GM18909 (cell line): ENCODE measurements at regions not wholly inside any gene's neighbourhood (a gene's known extent, or its start where the extent isn't known, plus 50 kb on each side); places are given as distances from the start of the nearest gene placed in this dataset.
A peak's percentile ranks its signal among the peaks of the same experiment; 100 is the strongest.
"Not testable (repeated sequence)": the region's sequence is repeated elsewhere in the genome, so short reads cannot be mapped to it uniquely, and the experiment has no call there.

Experiments
- ATAC-seq: cut with Tn5 transposase; IDR thresholded peaks from one replicate; pipeline ENCODE4 v1.9.1; 2021; ENCODE audit warnings: mild to moderate bottlenecking; ENCODE audit not compliant: unreplicated experiment, poor library complexity

DNA sequence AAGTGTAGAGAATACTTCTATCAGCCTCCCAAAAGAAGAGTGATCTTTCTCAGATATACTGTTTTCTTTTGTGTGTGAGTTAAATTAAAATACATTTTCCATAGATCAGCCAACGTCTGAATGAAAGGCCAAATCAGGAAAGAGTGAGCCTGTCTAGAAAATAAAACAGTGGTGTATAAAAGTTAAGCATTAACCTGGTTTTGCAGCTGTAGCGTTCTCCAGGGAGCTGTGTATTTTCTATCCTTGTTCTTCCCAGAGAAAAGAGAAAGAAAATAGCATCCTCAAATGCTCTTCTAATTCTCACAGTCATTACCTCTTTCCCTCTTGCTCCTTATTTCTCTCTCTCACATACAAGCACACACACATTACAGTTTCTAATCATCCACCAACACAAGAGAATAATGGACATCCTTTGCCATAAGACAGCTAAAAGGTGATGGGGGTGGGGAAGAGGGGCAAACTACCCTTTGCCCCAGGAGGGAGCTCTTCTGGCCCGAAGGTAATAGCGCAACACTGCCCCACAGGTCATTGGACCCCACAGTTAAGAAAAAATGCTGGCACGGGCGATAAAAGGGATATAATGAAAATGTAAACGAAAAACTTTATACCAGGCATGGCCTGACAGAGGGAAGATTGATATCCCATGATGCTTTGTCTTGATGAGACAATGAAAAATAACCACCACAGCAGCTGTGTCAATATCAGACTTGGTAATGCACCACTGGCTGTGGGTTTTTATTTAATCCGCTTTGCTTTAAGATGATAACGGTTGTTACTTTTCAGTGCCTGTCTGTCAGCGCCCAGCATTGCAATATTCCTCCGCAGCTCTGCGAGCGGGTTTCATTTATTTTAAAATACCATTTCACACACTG is 150.3 kb downstream of the NUF2 start:
- ATAC-seq, result no peak

- ATAC-seq, result no peak
Observed at GRCh38 chr1:163472651-163473248, 151.0 kb downstream of the NUF2 start.

- ATAC-seq, result no peak
Observed at GRCh38 chr1:163477276-163477830, 155.6 kb downstream of the NUF2 start.

GRCh38 chr1:163498391-163499330 is 176.9 kb downstream of the NUF2 start:
- not testable (repeated sequence) for ATAC-seq

DNA sequence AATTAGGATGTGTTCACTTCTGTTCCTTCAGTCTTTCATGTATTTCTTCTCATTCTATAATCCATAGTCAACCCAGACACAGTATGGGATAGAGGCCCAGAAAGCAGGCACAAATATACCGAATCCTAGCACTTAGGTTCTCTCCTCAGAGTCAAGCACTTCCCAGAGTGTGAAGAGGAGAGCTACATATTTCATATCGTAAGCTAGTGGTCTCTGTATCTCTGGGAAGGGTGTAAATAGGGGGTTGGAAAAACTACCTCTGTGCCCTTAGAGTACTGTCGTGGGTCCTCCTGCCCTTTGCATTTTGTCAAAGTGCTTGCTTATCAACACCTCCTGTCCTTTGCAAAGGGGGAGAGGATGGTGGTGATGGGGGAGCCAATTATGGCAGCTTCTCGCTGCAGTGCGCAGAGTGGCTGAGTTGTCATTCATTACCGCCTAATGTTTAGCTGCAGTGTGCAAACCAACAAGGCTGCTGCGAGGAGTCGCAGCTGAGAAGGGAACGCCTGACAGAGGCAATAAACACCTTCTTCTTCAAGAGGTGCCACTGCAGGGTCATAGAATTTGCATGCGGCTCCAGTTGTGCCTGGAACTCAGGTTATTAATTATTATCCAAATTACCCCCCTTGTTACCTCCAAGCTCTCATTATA is 182.7 kb downstream of the NUF2 start:
- ATAC-seq, result no peak

GRCh38 chr1:163509114-163509513 is 187.4 kb downstream of the NUF2 start:
- no peak for ATAC-seq

DNA sequence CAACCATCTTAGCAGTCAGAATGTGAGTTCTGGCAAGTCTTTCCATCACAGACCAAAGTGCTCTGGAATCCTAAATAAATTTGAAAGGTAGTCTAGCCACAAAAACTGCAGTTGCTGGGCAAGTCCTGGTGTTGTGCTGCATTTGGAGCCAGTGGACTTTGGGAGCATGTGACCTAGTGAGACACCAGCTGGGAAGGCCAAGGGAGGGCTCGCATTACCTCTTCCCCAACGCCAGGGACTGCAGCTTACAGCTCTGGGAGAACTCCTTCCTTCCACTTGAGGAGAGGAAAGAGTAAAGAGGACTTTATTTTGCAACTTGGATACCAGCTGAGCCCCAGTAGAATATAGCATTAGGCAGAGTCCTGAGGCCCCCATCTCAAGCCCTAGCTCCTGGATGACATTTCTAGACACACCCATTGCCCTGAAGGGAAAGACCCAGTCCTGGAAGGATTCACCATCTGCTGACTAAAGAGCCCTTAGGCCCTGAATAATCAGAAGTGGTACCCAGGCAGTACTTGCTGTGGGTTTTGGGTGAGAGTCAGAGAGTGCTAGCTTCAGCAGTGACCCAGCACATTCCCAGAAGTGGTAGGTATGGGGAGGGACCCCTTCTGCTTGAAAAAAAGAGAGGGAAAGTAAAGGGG is 190.7 kb downstream of the NUF2 start:
- ATAC-seq, result no peak

DNA sequence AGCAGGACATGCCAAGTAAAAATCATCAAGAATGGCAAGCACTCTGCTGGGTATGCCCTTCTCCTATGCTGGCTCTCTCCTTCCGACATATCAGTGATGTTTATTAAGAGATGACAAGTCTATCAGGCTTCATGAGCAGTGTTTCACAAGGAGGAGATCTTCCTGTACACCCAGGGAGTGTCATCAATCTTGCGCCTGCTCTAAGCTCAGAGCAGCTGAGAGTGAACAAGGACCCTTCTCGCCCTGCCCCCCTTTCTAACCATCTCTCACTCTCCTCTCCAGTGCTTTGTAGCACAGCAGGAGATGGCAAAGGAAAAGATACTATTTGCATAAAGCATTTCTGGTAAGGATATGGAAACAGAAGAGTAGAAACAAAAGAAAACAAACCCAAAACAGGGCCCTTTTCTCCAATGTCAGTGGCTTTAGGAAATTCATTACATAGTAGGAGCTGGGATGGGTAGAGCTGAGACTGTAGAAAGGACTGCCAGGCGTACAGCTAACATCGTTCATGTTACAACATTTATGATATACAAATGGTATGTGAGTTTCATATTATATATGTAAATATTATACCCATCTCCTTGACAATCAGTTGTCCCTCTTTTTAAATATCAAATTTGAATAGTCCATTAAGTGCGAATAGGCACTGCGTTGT is 201.7 kb downstream of the NUF2 start:
- ATAC-seq, result no peak

GRCh38 chr1:163528710-163529348 is 207.1 kb downstream of the NUF2 start:
- peak; percentile 70 for ATAC-seq

- no peak for ATAC-seq
Observed at GRCh38 chr1:163531345-163531744, 209.6 kb downstream of the NUF2 start.

DNA sequence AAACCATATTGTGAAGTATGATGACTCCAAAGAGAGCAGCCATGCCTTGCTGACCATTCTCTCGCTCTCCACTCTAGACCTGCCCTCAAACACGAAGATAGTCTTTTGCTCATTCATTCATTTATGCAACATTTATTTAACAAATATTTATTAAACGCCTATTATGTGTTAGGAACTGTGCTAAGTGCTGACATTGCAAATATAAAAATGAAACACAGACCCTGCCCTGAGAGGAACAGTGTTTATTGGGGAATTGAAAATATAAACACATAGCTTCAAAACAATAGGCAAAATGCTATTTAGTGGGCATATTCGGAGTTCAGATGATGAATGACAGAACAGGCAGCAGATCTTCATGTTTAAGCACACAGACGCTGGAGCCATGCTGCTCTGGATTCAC is 213.6 kb downstream of the NUF2 start:
- ATAC-seq, result no peak

- ATAC-seq, result no peak
Observed at GRCh38 chr1:163535807-163536206, 214.1 kb downstream of the NUF2 start.

DNA sequence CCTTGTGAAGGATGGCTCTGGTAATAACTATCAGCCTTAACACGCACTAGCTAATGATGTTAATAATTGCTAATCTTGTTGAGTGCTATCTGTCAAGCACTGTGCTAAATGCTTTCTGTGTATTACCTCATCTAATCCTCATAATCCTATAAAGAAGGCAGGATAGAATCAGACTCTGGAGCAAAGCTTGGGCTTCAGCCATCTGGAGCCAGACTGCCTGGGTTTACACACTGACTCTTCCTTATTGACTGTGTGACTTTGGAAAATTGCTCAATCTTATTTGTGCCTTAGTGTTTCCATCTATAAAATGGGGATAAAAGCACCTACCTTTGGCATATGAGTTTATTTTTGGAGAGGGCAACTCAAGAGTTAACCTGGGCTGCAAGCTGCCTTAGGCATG is 216.1 kb downstream of the NUF2 start:
- no peak for ATAC-seq

GRCh38 chr1:163538667-163539066 is 216.9 kb downstream of the NUF2 start:
- ATAC-seq, result no peak

DNA sequence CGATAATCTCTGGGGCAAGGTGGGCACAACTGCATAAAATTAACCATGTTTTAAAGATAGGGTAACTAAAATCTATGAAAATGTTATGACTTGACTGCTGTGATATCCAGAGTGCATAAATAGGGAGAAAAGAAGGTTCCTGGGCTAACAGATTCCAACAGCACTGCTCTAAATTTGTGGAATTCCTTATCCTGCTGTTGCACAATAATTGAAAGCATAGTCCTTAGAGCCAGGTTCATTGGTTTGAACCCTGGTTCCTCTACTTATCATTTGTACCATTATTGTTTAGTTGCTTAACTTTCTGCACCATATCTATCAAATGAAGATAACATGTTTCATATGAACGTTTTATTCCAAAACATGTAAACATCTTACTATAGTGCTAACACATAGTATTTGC is 219.0 kb downstream of the NUF2 start:
- no peak for ATAC-seq

- ATAC-seq, result no peak
Observed at GRCh38 chr1:163544441-163544840, 222.7 kb downstream of the NUF2 start.

DNA sequence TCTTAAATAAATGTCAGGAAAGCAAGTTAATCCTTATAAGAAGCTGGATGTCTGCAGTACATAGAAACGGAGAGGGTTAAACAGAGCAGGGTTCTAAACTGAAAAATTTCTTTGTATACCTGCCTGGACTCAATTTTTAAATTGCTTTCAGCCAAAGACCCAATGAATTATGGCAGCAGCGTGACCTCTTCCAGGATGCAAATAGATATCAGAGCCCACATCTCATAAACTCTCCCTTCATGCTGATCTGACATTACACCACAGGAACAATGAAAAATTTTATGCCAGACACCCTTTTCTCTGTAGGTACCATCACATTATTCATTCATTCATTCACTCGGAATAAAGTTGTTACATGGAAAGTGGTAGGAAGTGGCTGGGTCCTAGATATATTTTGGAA is 236.4 kb downstream of the NUF2 start:
- ATAC-seq, result no peak

- no peak for ATAC-seq
Observed at GRCh38 chr1:163561580-163562295, 240.0 kb downstream of the NUF2 start.
